Neural cell (in vitro differentiated cells): ENCODE measurements at regions not wholly inside any gene's neighbourhood (a gene's known extent, or its start where the extent isn't known, plus 50 kb on each side); places are given as distances from the start of the nearest gene placed in this dataset.

ENCODE experiments used
- CTCF ChIP-seq: fragments of 450-650 bp; IDR thresholded peaks from 2 replicates; pipeline ENCODE4 v1.5.1; 2014; ENCODE audit warnings: antibody characterized with exemption, mild to moderate bottlenecking, moderate library complexity; ENCODE audit not compliant: poor library complexity, severe bottlenecking
- TAF1 ChIP-seq: IDR thresholded peaks from 2 replicates; pipeline ENCODE4 v1.6.1; 2012; ENCODE audit warnings: low read depth

GRCh38 chr2:172181840-172182239, 79.1 kb upstream of the DLX2 start:
- TF ChIP-seq CTCF (no peak), TAF1 (no peak)
